ENCODE measurements at regions not wholly inside any gene's neighbourhood (a gene's known extent, or its start where the extent isn't known, plus 50 kb on each side); places are given as distances from the start of the nearest gene placed in this dataset.
"Not testable (repeated sequence)": the region's sequence is repeated elsewhere in the genome, so short reads cannot be mapped to it uniquely, and the experiment has no call there.

DNA sequence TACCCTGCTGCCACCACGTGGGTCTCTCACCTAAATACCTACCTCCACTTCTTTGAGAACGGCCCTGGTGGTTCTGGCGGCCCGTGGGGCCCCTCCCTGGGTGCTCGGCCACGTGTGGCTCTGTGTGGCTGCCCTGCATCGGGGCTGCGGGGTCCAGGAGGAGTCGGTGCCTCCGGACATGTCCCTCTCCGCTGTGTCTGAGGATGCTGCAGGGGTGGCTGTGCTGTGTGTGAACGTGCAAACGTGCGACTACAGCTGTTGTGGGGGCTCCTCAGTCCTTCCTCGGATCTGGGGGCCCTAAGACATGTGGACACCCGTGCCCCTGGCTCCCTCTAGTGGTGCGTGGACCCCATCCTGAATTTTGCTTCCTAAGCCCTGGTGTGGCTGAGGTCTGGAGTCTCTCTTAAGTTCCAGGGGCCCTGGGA is 691.8 kb downstream of the QKI start:
- no peak for DNase-seq (ENCODE audit: low read depth)

DNA sequence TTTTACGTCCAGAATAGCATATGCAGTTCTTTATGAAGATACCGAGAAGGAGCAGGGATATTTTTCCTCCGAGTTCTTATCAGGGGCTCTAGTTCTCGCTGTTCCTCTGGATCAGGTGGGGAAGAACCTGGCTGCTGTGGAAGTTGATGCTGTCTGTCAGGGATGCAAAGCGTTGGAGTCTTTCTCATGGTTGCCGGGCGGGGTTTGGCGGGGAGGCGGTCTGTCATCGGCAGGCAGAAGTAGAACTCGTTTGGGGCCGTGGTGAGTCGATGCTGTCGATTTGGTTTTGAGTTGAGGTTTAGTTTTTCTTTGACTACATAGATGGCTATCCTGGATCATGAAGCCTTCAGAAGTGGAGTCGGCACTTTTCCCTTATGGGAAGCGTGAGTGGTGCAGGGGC is 691.2 kb downstream of the QKI start:
- no peak for DNase-seq (ENCODE audit: low read depth)

DNA sequence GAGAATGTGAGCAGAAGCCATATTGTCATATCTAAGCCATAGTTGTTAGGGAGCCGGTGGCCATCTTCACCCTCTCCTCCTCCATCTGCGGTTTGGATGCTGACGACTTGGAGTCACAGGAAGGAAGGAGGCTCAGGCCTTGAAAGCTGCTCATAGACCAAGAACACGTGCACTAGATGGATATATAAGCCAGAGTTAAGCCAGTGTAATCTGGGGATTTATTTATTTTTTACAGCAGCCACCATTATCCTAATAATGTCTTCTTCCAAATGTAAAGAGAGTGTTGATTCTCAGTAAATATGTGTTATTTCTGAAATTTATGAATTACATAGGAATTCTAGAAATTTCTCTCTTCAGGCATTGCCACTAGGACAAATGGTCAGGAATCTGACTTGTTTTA is 689.9 kb downstream of the QKI start:
- no peak for DNase-seq (ENCODE audit: low read depth)

DNA sequence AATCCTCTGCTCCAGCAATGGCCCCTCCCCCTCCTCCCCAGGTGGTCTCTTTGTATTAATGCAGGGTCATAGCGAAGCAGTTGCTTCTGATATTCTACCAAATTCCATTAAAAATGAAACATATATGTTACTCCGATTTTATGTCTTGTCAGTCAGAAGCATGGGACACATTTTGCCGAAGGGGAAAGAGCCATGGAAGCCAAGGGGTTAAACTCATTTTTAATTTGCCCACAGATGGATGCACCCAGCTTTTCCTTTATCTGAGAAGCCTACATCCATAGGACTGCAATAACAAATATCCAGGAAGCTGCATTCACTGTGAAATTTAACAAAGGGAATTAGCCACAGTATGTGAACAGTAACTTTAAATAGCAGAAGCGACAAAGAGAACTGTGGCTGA is 688.2 kb downstream of the QKI start:
- DNase-seq (ENCODE audit: low read depth): no peak

DNA sequence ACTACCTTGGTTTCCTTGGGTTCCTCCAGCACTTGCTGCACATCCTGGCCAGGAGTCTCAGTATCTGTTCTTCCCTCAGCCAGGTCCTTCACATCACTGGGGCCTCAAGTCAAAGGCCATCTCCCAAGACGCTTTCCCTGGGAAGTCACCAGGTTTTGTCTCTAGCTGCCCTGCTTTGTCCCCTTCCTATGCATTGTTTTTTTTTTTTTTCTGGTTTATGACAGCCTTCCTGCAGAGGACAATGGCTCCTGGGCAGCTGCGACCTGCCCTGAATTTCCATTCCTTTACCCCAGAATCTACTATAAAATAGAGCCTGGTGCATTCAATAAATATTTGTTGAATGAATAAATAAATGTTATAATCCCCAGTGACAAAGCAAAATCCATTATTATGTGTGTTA is 687.3 kb downstream of the QKI start:
- no peak for DNase-seq (ENCODE audit: low read depth)

DNA sequence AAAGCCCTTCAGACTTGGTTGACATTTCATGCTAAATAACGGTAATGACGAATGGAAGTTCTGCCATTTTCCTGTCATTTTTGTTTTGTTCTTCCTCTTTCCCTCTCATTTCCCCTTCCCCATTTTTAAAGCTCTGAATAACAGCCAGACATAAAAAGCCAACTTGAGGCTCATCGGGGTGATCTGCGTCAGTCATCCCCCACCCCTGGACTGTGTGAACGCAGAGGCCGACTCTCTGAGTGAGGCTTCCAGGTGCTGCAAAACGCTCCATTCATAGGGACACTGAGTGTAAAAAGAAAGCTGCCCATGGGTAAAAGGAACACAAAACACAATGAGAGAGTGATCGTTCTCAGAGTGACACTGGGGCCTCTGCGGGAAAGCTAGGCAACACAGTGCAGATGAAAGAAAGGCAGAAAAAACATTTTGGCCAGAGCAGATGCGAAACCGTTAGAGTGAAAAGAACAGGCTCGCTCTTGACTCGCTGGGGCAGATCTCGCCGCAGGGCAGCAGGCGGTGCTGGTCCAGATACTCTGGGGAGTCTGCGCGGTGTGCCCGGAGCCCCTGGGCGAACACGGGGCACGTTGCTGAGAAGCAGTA is 684.8 kb downstream of the QKI start:
- DNase-seq (ENCODE audit: low read depth): no peak

DNA sequence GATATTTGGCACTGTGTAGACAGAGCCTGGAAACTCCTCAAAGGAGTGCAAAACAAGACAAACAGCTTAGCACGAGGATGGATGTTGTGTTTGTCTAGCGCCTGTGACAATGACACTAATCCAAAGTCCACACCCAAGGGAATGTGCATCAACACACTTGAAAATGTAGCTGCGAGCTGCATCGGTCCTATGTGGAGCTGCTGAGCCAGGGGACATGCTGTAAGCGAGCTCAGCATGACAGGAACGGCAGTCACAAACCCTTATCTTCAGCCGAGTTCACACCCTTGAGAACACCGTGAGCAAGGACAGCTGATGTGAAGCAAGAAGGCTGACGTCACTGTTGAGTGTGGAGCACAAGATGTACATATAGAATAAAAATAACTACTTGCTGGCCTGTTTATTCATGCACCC is 684.3 kb downstream of the QKI start:
- DNase-seq (ENCODE audit: low read depth): no peak

DNA sequence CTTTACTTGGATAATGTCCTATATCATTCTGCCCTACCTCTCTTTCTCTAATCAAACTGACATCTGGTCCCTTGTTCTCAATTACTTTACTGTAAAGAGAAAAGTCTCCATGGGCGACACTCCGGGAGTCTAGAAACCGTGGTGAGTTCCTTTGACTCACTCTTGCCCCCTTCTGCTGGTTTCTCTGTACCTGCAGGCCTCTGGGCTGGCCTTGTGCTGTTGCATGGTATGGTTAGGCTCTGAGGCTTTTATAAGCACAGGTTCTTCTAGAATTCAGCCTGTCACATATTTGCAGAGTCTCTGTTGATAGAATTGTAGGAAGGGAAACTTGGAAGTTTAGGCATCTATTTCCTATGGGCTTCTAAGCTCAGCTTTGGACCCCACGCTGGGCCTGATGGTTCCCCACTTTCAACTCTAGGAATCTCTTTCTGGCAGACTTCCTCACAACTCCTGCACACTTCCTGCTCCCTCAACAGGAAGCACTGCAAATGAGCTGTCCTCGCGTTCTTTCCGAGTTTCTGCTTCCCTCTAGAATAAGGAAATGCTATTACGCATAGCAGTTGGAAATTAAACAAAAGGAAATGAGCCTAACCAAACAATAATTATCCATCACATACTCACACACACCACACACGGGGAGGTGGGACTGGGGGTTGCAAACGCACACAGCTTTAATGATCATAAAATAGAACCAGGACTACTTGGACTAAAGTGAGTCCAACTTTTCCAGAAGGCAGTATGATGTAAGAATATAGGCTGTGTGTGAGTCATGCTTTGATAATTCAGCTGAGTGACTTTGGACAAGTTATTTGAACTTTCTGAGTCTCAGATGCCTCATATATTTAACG is 683.3 kb downstream of the QKI start:
- no peak for DNase-seq (ENCODE audit: low read depth)

DNA sequence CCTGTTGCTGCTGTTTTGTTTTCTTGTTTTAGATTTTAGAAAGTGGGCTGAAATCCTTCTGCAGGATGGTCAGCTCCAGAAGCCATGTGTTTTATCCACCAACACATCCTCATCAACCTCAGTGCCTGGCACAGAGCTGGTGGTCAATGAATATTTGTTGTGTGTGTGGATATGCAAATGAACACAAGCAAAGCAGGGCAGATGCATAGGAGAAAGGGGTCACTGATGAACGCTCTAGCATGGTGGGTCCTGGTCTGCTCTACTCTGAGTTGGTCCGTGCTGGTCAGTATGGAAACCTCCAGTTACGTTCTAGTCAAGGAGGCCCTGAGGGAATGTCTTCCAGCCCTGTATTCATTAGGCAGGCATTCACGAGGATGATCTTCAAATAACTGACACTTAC is 682.5 kb downstream of the QKI start:
- no peak for DNase-seq (ENCODE audit: low read depth)

DNA sequence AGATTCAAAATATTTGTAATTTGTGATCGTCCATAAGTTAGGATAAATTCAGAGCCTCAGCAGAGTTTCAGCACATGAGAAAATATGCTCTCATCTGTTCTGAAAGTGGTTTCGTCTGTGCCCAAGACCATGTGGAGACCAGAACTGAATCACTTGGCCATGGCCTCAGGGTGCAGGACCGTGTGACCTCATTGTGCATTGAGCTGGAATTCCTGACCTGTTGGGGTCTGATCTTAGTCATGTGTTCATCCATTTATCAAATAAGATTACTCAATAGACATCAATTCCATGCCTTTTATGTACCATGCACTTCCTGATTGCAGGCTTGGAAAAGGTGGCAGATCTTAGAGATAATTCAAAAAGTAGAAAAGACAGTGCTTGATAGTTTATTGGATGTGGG is 680.5 kb downstream of the QKI start:
- no peak for DNase-seq (ENCODE audit: low read depth)

DNA sequence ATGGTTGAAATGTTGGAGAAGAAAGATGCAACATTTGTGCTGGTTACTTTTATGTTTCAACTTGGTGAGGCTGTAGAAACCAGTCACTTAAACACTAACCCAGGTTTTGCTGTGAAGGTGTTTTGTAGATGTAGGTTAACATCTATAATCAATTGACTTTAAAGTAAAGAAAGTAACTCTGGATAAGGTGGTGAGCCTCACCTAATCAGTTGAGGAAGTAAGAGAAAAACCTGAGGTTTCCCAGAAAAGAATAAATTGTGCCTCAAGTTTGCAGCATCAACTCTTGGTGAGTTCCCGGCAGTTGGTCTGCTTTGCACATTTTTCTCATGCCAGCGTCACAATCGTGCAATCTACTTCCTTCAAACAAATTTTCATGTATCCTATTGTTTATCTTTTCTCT is 673.4 kb downstream of the QKI start:
- DNase-seq (ENCODE audit: low read depth): no peak

DNA sequence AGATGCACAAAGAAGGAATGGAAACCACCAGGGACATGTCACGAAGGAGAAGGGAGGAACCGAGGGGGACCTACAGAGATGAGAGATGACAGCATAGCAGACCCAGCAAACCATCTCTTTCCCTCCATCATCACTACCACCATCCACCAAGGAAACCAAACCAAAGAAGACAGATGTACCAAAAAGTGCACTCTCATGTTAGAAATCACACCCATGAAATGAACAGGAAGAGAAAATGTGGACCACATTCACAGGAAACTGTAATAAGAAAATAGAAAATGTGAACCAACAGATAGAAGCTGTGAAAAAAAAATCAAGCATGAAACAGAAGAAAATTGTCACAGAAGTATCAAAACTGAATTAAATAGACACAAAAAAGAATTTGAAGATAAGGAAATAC is 672.7 kb downstream of the QKI start:
- no peak for DNase-seq (ENCODE audit: low read depth)

DNA sequence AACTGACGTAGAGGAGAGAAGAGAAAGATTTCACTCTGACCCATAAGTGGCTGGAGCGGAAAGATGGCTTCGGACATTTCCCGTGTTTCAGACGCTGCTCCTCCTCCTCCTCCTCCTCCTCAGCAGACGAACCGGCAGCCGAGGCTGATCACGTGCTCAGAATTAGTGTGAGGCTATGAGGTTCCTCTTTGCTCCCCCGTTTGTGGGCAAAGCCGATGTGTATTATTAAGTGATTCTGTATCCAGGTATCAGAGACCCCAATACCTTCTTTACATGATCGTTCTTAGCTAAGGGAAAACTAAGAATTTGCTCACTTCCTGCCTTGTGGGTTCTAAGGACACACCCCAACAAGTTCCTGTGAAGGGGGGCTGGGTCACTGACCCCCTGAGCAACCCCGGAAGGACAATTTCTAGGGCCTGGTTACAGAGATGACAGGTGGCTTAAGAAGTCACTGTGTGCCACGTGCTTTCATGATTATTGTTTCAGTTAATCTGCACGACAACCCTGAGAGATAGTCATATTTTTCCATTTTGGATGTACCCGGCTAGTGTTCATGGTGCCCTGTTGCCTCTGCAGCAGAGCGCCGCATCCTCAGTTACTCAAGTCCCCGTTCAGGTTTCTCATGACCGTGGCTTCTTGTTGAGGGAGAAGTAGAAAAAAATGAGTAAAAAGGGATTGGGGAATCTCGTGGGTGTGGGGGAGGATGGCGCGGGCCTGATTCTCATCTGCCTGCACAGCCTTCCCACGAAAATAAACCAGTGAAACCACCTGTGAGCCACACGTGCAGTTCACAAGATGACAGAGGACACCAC is 671.8 kb downstream of the QKI start:
- DNase-seq (ENCODE audit: low read depth): no peak

DNA sequence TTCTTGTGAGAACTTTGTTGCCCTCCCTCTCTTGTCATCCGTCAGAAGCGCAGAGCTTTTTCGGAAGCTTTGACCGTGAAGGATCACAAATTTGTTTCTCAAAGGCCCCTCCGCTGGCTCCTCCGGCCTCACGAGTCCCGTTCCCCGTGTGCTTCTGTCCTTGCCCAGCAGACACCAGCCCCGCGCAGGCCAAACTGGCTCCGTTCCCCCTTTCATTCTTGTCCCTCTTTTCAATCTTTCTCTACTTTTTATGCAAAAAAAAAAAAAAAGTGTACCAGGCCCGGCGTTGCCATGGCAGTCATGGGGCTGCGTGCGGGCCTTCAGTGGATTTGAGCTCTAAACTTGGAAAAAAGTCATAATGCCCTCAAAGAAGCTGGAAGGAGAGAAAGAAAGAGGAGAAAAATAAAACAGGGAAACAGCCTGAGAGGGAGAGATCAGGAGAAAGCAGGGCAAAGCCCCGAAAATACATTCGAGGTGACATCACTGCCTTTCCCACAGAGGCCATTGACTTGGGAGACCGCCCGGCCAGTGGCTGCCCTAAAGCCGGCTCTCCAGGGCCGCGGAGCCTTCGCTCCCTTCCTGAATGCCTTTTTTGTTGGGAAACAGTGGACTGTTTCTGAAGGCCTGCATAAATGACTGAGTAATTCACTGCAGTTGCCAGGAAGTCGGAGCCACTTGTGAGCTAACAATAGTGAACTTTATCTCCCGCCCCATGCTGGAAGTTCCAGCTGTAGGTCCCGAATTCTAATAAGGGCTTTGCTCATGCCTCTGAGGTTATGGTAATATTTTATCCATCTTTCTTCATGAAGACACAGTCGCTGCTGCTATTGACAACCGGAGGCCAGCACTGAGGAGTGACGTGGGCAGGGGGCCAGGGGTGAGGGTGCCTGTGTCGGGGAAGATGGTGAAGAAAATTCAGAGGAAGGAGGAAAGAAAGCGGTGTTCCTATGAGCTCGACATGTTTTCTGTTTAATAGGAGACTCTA is 670.9 kb downstream of the QKI start:
- no peak for DNase-seq (ENCODE audit: low read depth)

DNA sequence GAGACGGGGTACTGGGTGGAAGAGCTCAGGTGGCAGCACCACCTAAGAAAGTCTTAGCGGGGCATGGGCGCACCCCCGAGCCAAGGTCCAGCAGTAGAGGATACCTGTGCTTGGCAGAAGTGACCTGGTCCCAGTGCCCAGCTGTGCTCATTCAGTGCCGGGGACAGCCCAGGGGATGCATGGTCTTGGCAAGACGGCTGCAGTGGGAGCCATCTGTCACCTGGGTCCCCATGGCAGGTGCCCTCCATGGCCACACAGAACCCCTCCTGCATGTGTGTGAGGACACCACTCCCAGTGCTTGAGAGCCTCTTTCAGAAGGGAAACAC is 664.7 kb downstream of the QKI start:
- DNase-seq (ENCODE audit: low read depth): no peak

DNA sequence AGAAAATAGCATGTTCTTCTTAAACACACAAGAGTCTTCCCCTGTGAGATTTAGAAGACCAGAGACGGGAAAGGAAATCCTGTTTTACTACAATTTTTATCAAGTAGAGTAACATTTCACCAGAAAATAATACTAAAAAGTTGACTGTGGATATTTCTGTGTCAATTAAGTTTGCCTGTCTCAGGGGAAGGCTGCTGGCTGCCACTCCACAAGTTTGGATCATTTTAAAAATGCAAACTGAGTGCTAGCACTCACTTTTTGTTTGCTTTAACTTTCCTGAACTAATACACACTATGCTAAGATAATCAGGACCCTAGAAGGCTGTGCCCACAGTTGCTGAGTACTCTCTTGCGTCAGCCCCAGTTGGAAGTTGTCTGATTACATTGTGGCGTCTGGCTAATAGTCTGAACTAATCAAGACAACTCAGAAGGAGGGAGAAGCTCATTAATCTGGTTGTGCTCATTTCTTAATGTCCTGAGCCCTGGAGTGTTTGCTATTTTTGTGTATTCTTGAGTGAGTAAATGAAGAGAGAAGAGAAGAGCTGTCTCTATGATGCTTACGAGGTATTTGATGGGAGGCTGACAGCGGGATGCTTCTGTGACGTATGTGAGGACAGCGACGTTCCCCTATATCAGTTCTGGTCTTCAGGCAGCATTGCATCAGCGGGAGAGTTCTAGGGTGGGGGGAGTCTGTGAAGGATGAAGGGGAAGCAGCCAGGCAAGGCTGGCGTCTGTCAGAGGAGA is 664.2 kb downstream of the QKI start:
- no peak for DNase-seq (ENCODE audit: low read depth)

DNA sequence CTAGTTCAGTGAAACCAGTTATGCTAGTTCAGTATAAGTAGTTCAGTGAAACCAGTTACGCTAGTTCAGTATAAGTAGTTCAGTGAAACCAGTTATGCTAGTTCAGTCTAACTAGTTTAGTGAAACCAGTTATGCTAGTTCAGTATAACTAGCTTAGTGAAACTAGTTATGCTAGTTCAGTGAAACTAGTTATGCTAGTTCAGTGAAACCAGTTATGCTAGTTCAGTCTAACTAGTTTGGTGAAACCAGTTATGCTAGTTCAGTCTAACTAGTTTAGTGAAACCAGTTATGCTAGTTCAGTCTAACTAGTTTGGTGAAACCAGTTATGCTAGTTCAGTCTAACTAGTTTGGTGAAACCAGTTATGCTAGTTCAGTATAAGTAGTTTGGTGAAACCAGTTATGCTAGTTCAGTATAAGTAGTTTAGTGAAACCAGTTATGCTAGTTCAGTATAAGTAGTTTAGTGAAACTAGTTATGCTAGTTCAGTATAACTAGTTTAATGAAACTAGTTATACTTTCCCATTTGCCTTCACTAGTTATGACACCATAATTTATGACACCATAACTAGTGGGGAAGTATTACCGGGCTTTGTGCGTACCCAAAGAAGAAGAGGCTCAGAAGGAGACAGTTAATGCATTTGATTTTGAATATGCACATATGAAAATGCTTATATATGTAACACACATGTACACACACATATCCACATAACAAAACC is 662.5 kb downstream of the QKI start:
- DNase-seq (ENCODE audit: low read depth): not testable (repeated sequence)

DNA sequence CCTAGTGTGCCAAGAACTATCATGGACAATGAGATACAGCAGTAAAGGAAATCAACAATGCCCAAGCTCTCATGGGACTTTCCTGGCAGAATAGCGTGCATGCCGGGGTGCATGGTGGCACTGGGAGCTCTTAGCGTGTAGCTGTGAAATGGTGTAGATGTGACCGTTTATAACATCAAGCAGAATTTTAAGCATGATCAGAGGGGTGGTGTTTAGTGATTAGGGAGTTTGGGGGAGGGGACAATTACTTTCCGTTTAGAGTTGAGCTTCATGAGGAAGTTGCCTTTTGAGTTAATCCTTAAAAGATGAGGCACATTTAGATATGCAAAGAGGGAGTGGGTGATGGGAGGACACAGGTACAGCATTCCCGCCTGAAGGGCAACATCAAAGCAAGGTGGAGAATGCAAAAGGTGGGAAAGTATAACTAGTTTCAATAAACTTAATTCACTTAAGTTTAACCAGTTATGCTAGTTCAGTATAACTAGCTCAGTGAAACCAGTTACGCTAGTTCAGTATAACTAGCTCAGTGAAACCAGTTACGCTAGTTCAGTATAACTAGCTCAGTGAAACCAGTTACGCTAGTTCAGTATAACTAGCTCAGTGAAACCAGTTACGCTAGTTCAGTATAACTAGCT is 661.6 kb downstream of the QKI start:
- DNase-seq (ENCODE audit: low read depth): no peak

DNA sequence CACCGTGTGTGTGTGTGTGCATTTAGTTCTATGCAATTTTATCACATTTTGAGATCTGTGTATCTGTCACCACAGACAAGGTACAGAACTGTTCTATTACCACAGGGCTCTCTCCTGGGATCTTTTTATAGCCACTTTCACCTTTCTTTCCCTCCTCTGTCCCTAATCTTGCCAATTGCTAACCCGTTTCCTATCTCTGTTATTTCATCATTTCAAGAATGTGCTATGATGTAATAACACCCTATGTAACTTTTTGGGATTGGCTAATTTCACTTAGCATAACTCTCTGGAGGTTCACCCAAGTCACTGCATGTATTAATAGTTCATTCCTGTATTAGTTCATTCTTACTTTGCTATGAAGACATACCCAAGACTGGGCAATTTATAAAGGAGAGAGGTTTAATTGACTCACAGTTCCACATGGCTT is 657.7 kb downstream of the QKI start:
- no peak for DNase-seq (ENCODE audit: low read depth)

DNA sequence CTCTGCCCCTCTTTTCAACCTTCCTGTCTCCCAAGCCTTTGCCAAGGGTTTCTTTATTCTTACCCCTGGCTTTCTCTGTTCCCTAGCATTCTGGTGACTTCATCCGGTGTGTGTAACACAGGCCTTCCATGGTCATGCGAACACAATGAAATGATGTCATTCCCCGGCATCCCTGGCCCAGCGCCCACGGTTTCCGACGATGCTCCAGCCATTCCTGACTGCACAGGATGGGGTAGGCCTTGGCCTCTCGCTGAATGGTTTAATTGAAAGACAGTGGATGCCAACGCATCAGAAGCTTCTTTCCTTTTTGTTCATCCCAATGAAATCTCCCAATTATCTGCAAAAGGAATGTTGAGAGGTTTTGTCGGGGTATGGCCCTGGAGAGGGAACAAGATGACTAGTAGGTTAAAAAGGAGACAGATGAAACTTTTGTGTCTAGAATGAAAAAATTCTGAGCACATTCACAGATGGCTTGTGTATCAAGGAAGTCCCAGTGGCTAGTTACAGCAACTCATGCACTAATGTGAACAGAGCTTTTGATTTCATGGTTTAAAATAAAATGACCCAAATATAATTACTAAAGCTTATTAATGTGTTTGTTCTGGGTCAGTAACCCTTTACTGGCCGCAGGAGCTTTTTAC is 655.0 kb downstream of the QKI start:
- DNase-seq (ENCODE audit: low read depth): no peak

Measured in activated T-helper 1 cell treated with Interleukin-2 at 50 U/mL for 16 hours (primary cell).